ENCODE measurements at regions not wholly inside any gene's neighbourhood (a gene's known extent, or its start where the extent isn't known, plus 50 kb on each side); places are given as distances from the start of the nearest gene placed in this dataset.

GRCh38 chr1:172900376-172900997, 150.3 kb downstream of the TNFSF18 start:
- no peak for TF ChIP-seq CTCF (IDR thresholded peaks at IDR 0.05; ENCODE audit: low read depth, low read length)
- no peak overlapping the region for H3K4me3 ChIP-seq (ENCODE audit: low read depth, low read length)

- no peak for TF ChIP-seq CTCF (IDR thresholded peaks at IDR 0.05; ENCODE audit: low read depth, low read length)
- H3K4me3 ChIP-seq (ENCODE audit: low read depth, low read length), result no peak overlapping the region
Measured at GRCh38 chr1:172902200-172902599, 148.5 kb downstream of the TNFSF18 start.

GRCh38 chr1:172902861-172903381, 147.8 kb downstream of the TNFSF18 start:
- H3K4me3 ChIP-seq (ENCODE audit: low read depth, low read length), result no peak overlapping the region
- TF ChIP-seq CTCF (IDR thresholded peaks at IDR 0.05; ENCODE audit: low read depth, low read length), result no peak

- no peak for TF ChIP-seq CTCF (IDR thresholded peaks at IDR 0.05; ENCODE audit: low read depth, low read length)
- H3K4me3 ChIP-seq (ENCODE audit: low read depth, low read length), result no peak overlapping the region
Measured at GRCh38 chr1:172903581-172904220, 147.0 kb downstream of the TNFSF18 start.

GRCh38 chr1:172905452-172905851, 145.3 kb downstream of the TNFSF18 start:
- TF ChIP-seq CTCF (IDR thresholded peaks at IDR 0.05; ENCODE audit: low read depth, low read length), result no peak

GRCh38 chr1:172906778-172907592, 143.8 kb downstream of the TNFSF18 start:
- TF ChIP-seq CTCF (IDR thresholded peaks at IDR 0.05; ENCODE audit: low read depth, low read length), result no peak
- no peak overlapping the region for H3K4me3 ChIP-seq (ENCODE audit: low read depth, low read length)

More at GRCh38 chr1:172905452-172905851, 145.3 kb downstream of the TNFSF18 start:
- H3K4me3 ChIP-seq (ENCODE audit: low read depth, low read length), result no peak overlapping the region
